OCI-LY7 (cell line): ENCODE measurements at regions not wholly inside any gene's neighbourhood (a gene's known extent, or its start where the extent isn't known, plus 50 kb on each side); places are given as distances from the start of the nearest gene placed in this dataset.

ENCODE experiments used
- BruUV-seq: library from RNA; stranded (reverse); fragments of 400-500 nt; replicated peaks from 2 replicates; lab custom pipeline; 2021; lab: Mats Ljungman, UMichigan
- CTCF ChIA-PET: fragments of 300-600 bp; sonication (Branson Sonifier 250); formaldehyde crosslinking; loops from one replicate; lab custom pipeline; 2022; ENCODE audit warnings: antibody characterized with exemption; ENCODE audit not compliant: unreplicated experiment; lab: Charles Lee
- POLR2A ChIA-PET: fragments of 300-600 bp; sonication (Branson Sonifier 250); formaldehyde crosslinking; loops from one replicate; lab custom pipeline; 2022; ENCODE audit warnings: antibody characterized with exemption; lab: Charles Lee
- DNase-seq: peaks from one replicate; pipeline ENCODE4 v3.0.0-alpha.2; 2015; ENCODE audit warnings: low spot score
- H2AFZ ChIP-seq: fragments of 200-600 bp; sonication (generic), shearing (Covaris generic); 2 replicates; pipeline ENCODE4 v1.6.1; 2014; ENCODE audit warnings: mild to moderate bottlenecking, antibody characterized with exemption, low read length, moderate library complexity
- H3K27ac ChIP-seq: fragments of 200-600 bp; sonication (generic); 2 replicates; pipeline ENCODE4 v1.5.1; 2014; ENCODE audit warnings: mixed run types, low read depth, mild to moderate bottlenecking, moderate library complexity, low read length, inconsistent platforms; ENCODE audit not compliant: poor library complexity, severe bottlenecking
- H3K36me3 ChIP-seq: fragments of 200-600 bp; sonication (generic); 2 replicates; pipeline ENCODE4 v1.6.1; 2014; ENCODE audit warnings: mild to moderate bottlenecking, antibody characterized with exemption, low read length, moderate library complexity, mixed read lengths; ENCODE audit not compliant: insufficient read depth
- H3K4me1 ChIP-seq: fragments of 200-600 bp; sonication (generic); 2 replicates; pipeline ENCODE4 v1.5.1; 2014; ENCODE audit warnings: mild to moderate bottlenecking, low read length; ENCODE audit not compliant: insufficient read depth, poor library complexity, severe bottlenecking
- H3K4me2 ChIP-seq: fragments of 200-600 bp; sonication (generic); 2 replicates; pipeline ENCODE4 v1.6.1; 2014; ENCODE audit warnings: mild to moderate bottlenecking, low read length
- H3K4me3 ChIP-seq: fragments of 200-600 bp; sonication (generic); 2 replicates; pipeline ENCODE4 v1.5.1; 2014; ENCODE audit warnings: mild to moderate bottlenecking, low read depth, low read length; ENCODE audit not compliant: poor library complexity, severe bottlenecking
- H3K79me2 ChIP-seq: fragments of 200-600 bp; sonication (generic); 2 replicates; pipeline ENCODE4 v1.6.1; 2016; ENCODE audit warnings: low read depth, mild to moderate bottlenecking, low read length, moderate library complexity, mixed read lengths; ENCODE audit not compliant: insufficient read depth
- H3K9me2 ChIP-seq: fragments of 200-600 bp; sonication (generic); 2 replicates; pipeline ENCODE4 v1.6.1; 2016; ENCODE audit warnings: mild to moderate bottlenecking, low read length, mixed read lengths; ENCODE audit not compliant: insufficient read depth
- H3K9me3 ChIP-seq: fragments of 200-600 bp; sonication (generic); 2 replicates; pipeline ENCODE4 v1.6.1; 2014; ENCODE audit warnings: mild to moderate bottlenecking, mixed run types, low read length, mixed read lengths
- H4K20me1 ChIP-seq: fragments of 200-600 bp; sonication (generic); 2 replicates; pipeline ENCODE4 v1.6.1; 2014; ENCODE audit warnings: mild to moderate bottlenecking, antibody characterized with exemption, low read length, moderate library complexity, mixed read lengths; ENCODE audit not compliant: insufficient read depth
- EZH2phosphoT487 ChIP-seq: fragments of 200-600 bp; sonication (generic); IDR thresholded peaks from 2 replicates; pipeline ENCODE4 v1.6.1; 2018; ENCODE audit warnings: low read depth, borderline replicate concordance, mild to moderate bottlenecking, mixed run types, antibody characterized with exemption, low read length, moderate library complexity, mixed read lengths
- intact Hi-C: fragments of 100-400 bp; cut with micrococcal nuclease; formaldehyde crosslinking; loops from one replicate; pipeline ENCODE4 v1.10.0; 2022; ENCODE audit not compliant: unreplicated experiment
- TF ChIP-seq, protein P1 (sequence below): fragments of 200-600 bp; sonication (generic); conservative IDR thresholded peaks from 2 replicates; pipeline ENCODE4 v1.5.1; 2014; ENCODE audit warnings: mild to moderate bottlenecking, antibody characterized with exemption, low read length, moderate library complexity, mixed read lengths

DNA sequence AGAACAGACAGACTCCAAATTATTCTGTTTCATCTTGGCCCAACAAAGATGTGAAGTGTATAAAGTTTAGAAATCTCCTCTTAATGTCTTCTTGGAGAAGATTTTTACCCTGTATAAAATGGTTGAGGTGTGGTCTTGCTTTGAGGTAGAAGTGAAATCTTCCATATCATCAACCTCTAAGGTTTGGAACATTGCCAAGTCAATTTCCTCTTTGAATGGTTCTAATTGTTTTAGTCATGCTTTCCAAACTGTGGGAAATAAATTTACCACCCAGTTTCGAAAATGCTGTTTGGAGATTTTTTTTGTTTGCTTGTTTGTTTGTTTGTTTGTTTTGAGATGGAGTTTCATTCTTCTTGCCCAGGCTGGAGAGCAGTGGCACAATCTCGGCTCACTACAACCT, 174.1 kb upstream of the ADAMTS3 start:
- H3K4me2 ChIP-seq, result no peak overlapping the region
- H3K36me3 ChIP-seq, result no peaks in the 10 kb centered on the region
- H3K4me3 ChIP-seq, result no peak overlapping the region
- BruUV-seq, result no TSS peak
- CTCF ChIA-PET, result no interaction called here
- POLR2A ChIA-PET, result no interaction called here
- intact Hi-C loops, result no loop called here
- H3K27ac ChIP-seq, result no peak overlapping the region
- H4K20me1 ChIP-seq, result no peaks in the 10 kb centered on the region
- H3K9me3 ChIP-seq, result no peaks in the 10 kb centered on the region
- no peak overlapping the region for H2AFZ ChIP-seq
- H3K9me2 ChIP-seq, result no peaks in the 10 kb centered on the region
- H3K79me2 ChIP-seq, result no peaks in the 10 kb centered on the region
- H3K4me1 ChIP-seq, result no peaks in the 10 kb centered on the region
- DNase-seq, result no peak
- TF ChIP-seq, protein P1, sequence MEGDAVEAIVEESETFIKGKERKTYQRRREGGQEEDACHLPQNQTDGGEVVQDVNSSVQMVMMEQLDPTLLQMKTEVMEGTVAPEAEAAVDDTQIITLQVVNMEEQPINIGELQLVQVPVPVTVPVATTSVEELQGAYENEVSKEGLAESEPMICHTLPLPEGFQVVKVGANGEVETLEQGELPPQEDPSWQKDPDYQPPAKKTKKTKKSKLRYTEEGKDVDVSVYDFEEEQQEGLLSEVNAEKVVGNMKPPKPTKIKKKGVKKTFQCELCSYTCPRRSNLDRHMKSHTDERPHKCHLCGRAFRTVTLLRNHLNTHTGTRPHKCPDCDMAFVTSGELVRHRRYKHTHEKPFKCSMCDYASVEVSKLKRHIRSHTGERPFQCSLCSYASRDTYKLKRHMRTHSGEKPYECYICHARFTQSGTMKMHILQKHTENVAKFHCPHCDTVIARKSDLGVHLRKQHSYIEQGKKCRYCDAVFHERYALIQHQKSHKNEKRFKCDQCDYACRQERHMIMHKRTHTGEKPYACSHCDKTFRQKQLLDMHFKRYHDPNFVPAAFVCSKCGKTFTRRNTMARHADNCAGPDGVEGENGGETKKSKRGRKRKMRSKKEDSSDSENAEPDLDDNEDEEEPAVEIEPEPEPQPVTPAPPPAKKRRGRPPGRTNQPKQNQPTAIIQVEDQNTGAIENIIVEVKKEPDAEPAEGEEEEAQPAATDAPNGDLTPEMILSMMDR, result no peak
- TF ChIP-seq EZH2phosphoT487, result no peak

DNA sequence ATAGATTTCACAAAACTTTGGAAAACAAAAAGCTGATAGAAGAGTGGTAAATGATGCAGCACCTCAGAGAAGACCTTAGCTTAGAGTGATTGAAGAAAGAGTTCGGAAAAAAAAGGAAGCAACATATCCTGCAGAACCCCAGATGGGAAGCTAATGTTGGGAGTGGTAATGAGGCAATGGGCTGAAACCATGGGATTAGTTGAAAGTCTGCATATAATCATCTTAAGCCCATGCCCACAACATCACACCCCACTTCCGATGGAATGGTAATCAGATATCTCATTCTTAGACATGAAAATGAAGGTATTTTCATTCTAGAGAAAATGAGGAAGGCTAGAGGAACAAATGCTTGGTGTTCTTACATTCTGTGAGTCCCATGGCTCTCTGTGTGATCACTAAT, 146.3 kb upstream of the ADAMTS3 start:
- no peak overlapping the region for H3K27ac ChIP-seq
- TF ChIP-seq, protein P1, result no peak
- TF ChIP-seq EZH2phosphoT487, result no peak
- ChIA-PET CTCF (no interaction called here), POLR2A (no interaction called here)
- no TSS peak for BruUV-seq
- H3K9me2 ChIP-seq, result no peaks in the 10 kb centered on the region
- H3K4me3 ChIP-seq, result no peak overlapping the region
- intact Hi-C loops, result no loop called here
- no peak for DNase-seq
- no peak overlapping the region for H2AFZ ChIP-seq
- no peaks in the 10 kb centered on the region for H3K4me1 ChIP-seq
- no peaks in the 10 kb centered on the region for H3K9me3 ChIP-seq
- H3K36me3 ChIP-seq, result no peaks in the 10 kb centered on the region
- H3K79me2 ChIP-seq, result no peaks in the 10 kb centered on the region
- no peak overlapping the region for H3K4me2 ChIP-seq
- H4K20me1 ChIP-seq, result no peaks in the 10 kb centered on the region

DNA sequence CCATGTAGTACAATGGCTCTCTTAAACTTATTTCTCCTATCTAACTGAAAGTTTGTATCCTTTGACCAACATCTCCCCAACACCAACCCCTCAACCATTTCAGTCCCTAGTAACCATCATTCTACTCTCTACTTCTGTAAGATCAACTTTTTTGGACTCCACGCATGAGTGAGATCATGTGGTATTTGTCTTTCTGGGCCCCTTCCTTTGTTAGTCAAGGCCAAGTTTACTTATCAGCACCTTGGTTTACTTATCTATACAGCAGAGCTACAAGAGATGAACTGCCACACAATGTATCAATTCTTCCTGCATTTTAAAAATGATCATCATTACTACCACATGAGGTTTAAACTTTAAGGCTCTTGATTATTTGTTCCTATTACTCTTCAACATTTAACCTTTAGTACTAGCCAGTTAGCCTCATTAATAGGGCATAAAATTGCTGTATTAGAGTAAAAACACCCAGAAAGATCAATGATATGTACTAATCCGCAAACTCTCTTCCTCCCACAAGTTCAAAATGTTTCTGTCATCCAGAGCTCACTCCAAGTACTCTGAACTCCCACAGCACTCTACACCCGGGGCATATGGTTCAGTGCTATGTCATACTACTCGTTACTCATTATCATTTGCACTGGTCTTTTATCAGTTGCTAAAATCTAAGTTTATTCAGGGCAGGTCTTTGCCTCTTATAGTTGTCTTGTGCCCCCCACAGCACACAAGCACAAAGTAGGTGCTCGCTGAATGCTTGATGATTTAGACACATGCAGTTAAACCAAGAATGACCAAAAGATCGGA, 145.7 kb upstream of the ADAMTS3 start:
- Histone ChIP-seq H2AFZ (no peak overlapping the region), H3K9me2 (no peaks in the 10 kb centered on the region), H3K4me1 (no peaks in the 10 kb centered on the region), H3K4me2 (no peak overlapping the region), H3K27ac (no peak overlapping the region), H3K79me2 (no peaks in the 10 kb centered on the region), H3K9me3 (no peaks in the 10 kb centered on the region), H3K36me3 (no peaks in the 10 kb centered on the region), H4K20me1 (no peaks in the 10 kb centered on the region), H3K4me3 (no peak overlapping the region)
- POLR2A ChIA-PET, result interaction anchor here (0.5 kb wide), 1 partner anchor 135 kb away, joined by 3 read pairs; no protein-coding TSS in a partner anchor
- intact Hi-C loops, result no loop called here
- DNase-seq, result no peak
- no TSS peak for BruUV-seq
- CTCF ChIA-PET, result no interaction called here
- TF ChIP-seq, protein P1, result no peak
- no peak for TF ChIP-seq EZH2phosphoT487
